Muscle layer of duodenum (tissue), 2 donors: ENCODE measurements at regions not wholly inside any gene's neighbourhood (a gene's known extent, or its start where the extent isn't known, plus 50 kb on each side); places are given as distances from the start of the nearest gene placed in this dataset.
A peak's percentile ranks its signal among the peaks of the same experiment; 100 is the strongest.

ENCODE experiments used
- H3K27ac ChIP-seq: one replicate; pipeline ENCODE4 v1.7.0; 2013; ENCODE audit warnings: mild to moderate bottlenecking, low read length
- H3K27me3 ChIP-seq: one replicate; pipeline ENCODE4 v1.7.0; 2013; ENCODE audit warnings: low read depth, mild to moderate bottlenecking, control low read depth, low read length
- H3K36me3 ChIP-seq, 2 donors: one replicate each; pipeline ENCODE4 v1.7.0; 2013; ENCODE audit warnings: low read length in 2 of 2, control low read depth in 1 of 2, mild to moderate bottlenecking in 1 of 2; ENCODE audit not compliant: insufficient read depth in 2 of 2, control insufficient read depth in 1 of 2
- H3K4me1 ChIP-seq, 2 donors: one replicate each; pipeline ENCODE4 v1.7.0; 2013; ENCODE audit warnings: low read length in 2 of 2, mild to moderate bottlenecking in 2 of 2, control low read depth in 1 of 2, moderate library complexity in 1 of 2; ENCODE audit not compliant: insufficient read depth in 2 of 2, control insufficient read depth in 1 of 2
- H3K4me3 ChIP-seq, 2 donors: one replicate each; pipeline ENCODE4 v1.7.0; 2013; ENCODE audit warnings: low read length in 2 of 2, low read depth in 1 of 2, mild to moderate bottlenecking in 1 of 2
- H3K9me3 ChIP-seq, 2 donors: one replicate each; pipeline ENCODE4 v1.7.0; 2013; ENCODE audit warnings: low read length in 2 of 2, control low read depth in 1 of 2, mild to moderate bottlenecking in 1 of 2; ENCODE audit not compliant: control insufficient read depth in 1 of 2
- donor health status: healthy.

GRCh38 chr3:159787794-159788205 is 200.8 kb upstream of the IL12A start:
- H3K36me3 ChIP-seq: no peaks in the 10 kb centered on the region
- peaks cover 9 to 40% of the 10 kb centered on the region in 2 donors for H3K4me1 ChIP-seq
- H3K27ac ChIP-seq: peak overlapping the region; percentile 56
- H3K27me3 ChIP-seq: no peaks in the 10 kb centered on the region
- H3K4me3 ChIP-seq: no peak overlapping the region
- H3K9me3 ChIP-seq: no peaks in the 10 kb centered on the region

GRCh38 chr3:159788291-159788690 is 200.3 kb upstream of the IL12A start:
- H3K4me3 ChIP-seq: no peak overlapping the region
- no peaks in the 10 kb centered on the region for H3K9me3 ChIP-seq
- peak overlapping the region; percentile 56 for H3K27ac ChIP-seq
- H3K4me1 ChIP-seq: peaks cover 9 to 37% of the 10 kb centered on the region in 2 donors
- H3K27me3 ChIP-seq: no peaks in the 10 kb centered on the region
- no peaks in the 10 kb centered on the region for H3K36me3 ChIP-seq

DNA sequence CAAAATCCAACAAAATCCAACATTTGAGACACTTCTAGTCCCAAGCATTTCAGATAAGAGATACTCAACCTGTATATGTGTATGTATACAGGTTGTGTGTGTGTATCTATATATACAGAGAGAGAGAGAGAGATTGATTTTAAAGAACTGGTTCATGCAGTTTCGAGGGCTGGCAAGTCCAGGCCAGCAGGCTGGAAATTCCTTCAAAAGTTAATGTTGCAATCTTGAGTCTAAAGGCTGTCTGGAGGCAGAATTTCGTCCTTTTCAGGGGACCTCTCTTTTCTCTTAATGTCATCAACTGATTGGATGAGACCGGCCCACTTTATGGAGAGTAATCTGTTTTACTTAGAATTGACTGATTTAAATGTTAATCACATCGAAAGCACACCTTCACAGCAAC is 199.6 kb upstream of the IL12A start:
- H3K9me3 ChIP-seq: no peaks in the 10 kb centered on the region
- H3K36me3 ChIP-seq: no peaks in the 10 kb centered on the region
- no peaks in the 10 kb centered on the region for H3K27me3 ChIP-seq
- peaks cover 9 to 29% of the 10 kb centered on the region in 2 donors for H3K4me1 ChIP-seq
- H3K4me3 ChIP-seq: no peak overlapping the region
- H3K27ac ChIP-seq: peak overlapping the region; percentile 3

- H3K27me3 ChIP-seq: no peaks in the 10 kb centered on the region
- no peak overlapping the region for H3K27ac ChIP-seq
- H3K4me1 ChIP-seq: peaks cover 9 to 29% of the 10 kb centered on the region in 2 donors
- no peaks in the 10 kb centered on the region for H3K36me3 ChIP-seq
- H3K4me3 ChIP-seq: no peak overlapping the region
- no peaks in the 10 kb centered on the region for H3K9me3 ChIP-seq
Measured at GRCh38 chr3:159789742-159790635, 198.6 kb upstream of the IL12A start.

GRCh38 chr3:159791336-159791735 is 197.3 kb upstream of the IL12A start:
- Histone ChIP-seq H3K27me3 (no peaks in the 10 kb centered on the region), H3K4me1 (peaks cover 9 to 25% of the 10 kb centered on the region in 2 donors), H3K9me3 (no peaks in the 10 kb centered on the region)

DNA sequence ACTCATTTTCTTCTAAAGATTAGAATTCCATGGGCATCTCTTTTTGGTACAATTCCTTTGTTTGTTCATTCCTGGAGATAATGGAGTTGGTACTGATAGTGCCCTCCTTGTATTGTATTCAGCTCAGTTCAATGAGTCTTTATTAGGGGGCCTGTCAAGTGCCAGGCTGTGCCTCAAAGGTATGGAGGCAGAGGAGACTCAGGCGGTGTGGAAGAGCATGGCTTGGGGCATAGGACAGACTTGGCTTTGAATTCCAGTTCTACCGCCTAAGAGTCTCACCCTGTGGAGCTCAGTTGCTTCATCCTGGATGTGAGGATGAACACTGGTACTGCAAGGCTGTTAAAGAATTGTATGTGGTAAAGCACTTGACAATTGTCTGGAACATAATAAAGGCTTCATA is 196.6 kb upstream of the IL12A start:
- H3K4me3 ChIP-seq: no peak overlapping the region
- peak overlapping the region; percentile 13 for H3K27ac ChIP-seq
- peaks cover 9 to 25% of the 10 kb centered on the region in 2 donors for H3K4me1 ChIP-seq
- no peaks in the 10 kb centered on the region for H3K9me3 ChIP-seq
- peaks cover 0 to 4% of the 10 kb centered on the region in 2 donors for H3K36me3 ChIP-seq
- H3K27me3 ChIP-seq: no peaks in the 10 kb centered on the region

More at GRCh38 chr3:159791336-159791735, 197.3 kb upstream of the IL12A start:
- Histone ChIP-seq H3K4me3 (no peak overlapping the region), H3K27ac (no peak overlapping the region), H3K36me3 (peaks cover 0 to under 1% of the 10 kb centered on the region in 2 donors)

DNA sequence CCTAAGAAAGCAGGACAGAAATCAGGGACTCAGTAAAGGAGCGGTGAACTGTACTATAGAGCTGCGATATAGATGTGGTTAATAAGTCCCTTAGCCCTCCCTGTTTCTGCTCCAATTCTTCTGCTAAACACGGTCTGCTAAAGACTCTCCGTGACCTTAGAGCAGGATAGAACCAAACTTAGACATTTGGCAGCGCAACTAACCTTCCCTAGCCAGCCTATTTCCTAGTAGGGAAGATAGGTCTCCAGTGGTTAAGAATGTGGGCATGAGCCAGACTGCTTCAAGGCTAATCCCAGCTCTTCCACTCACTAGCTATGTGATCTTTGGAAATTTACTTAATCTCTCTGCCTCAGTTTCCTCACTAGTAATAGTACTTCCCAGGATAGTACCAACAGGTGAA is 193.6 kb upstream of the IL12A start:
- peaks cover 0 to 18% of the 10 kb centered on the region in 2 donors for H3K4me1 ChIP-seq

DNA sequence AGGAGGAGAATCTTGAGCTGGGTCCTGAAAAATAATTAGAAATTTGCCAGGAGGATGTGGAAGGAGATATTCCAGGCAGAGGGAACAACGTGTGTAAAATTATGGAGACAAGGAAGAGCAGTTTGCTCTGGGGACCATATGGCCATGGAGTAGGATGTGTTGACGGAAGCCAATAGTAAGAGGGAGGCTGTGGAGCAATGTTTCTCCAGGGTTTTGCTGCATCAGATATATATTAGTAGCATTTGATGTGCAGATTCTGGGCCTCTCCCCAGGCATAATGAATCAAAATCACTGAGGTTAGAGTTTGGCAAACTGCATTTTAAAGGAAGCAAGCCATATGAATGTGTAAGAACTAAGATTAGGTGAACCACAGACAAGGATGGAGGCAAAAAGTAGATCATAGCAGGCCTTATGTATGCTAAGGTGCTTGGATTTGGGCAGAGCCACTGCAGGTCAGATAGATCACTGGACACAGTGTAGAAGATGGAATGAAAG is 192.9 kb upstream of the IL12A start:
- H3K27ac ChIP-seq: peak overlapping the region; percentile 66
- no peaks in the 10 kb centered on the region for H3K27me3 ChIP-seq
- peak overlapping the region in 1 of 2 donors; percentile 3 for H3K4me3 ChIP-seq
- peaks cover 0 to 7% of the 10 kb centered on the region in 2 donors for H3K36me3 ChIP-seq
- peaks cover 0 to 14% of the 10 kb centered on the region in 2 donors for H3K4me1 ChIP-seq
- no peaks in the 10 kb centered on the region for H3K9me3 ChIP-seq

More for the DNA sequence above, 193.6 kb upstream of the IL12A start:
- H3K4me3 ChIP-seq: no peak overlapping the region
- H3K27ac ChIP-seq: peak overlapping the region; percentile 66
- no peaks in the 10 kb centered on the region for H3K27me3 ChIP-seq
- peaks cover 0 to 7% of the 10 kb centered on the region in 2 donors for H3K36me3 ChIP-seq
- H3K9me3 ChIP-seq: no peaks in the 10 kb centered on the region

DNA sequence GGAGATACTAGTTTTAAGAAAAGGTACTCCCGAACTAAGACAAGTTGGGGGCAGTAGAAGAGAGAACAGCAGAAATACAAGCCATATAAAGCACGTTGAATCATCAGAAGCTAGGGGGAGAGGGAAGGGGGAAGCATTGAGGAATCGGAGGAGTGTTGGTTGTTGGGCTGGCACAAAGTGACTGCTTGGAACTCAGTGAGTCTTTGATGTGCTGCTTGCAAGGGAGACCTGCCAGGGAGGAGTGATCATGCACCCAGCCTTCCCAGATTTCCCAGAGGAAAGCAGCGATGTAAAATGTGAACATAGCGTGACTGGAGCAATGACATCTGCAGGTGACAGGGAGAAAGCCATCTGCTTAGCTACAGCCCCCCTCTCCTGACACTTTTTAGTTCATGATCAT is 192.4 kb upstream of the IL12A start:
- H3K4me1 ChIP-seq: peaks cover 0 to 9% of the 10 kb centered on the region in 2 donors

DNA sequence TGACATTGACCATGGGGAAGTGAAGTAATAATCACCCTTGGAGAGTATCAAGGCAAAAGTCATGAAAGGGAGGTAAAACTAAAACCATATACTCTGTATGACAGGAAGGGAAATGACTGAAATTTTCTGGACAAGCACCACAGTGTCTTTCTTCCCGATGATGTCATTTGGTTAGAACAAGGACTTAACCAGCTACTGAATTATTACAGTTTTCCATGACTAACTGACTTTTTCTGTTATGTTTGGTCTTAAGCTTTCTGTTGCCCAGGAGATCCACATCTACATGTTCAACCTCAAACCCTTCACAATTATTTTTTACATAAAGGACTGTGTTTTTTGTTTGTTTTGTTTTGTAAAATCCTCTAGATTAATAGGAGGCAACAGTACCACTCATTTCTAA is 191.9 kb upstream of the IL12A start:
- Histone ChIP-seq H3K4me1 (peaks cover 0 to 7% of the 10 kb centered on the region in 2 donors), H3K4me3 (peak overlapping the region in 1 of 2 donors; percentile 3), H3K27ac (peak overlapping the region; percentile 66), H3K36me3 (peaks cover 0 to 7% of the 10 kb centered on the region in 2 donors), H3K9me3 (no peaks in the 10 kb centered on the region), H3K27me3 (no peaks in the 10 kb centered on the region)

More for the DNA sequence above, 192.4 kb upstream of the IL12A start:
- Histone ChIP-seq H3K27ac (peak overlapping the region; percentile 66), H3K9me3 (no peaks in the 10 kb centered on the region), H3K4me3 (peak overlapping the region in 1 of 2 donors; percentile 3), H3K27me3 (no peaks in the 10 kb centered on the region), H3K36me3 (peaks cover 0 to 7% of the 10 kb centered on the region in 2 donors)

DNA sequence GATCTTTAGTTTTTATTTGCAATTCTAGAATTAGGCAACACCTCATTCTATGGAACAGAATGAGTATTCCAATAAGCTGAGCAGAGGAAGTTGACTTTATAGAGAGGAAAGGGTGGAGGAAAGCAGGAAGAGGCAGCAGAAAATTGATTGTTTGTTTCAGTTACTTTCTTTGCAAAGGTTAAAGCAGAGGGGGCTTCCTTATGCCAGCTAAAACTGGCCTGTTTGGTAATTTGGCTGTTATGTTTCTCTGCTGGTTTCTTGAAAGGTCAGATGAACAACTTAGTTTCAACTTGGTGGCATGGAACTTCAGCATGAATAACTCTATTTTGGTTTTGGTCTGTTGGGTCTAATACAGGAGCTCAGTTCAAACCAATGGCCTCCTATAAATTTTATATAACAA is 190.9 kb upstream of the IL12A start:
- Histone ChIP-seq H3K27ac (peak overlapping the region; percentile 66), H3K36me3 (peaks cover 0 to 7% of the 10 kb centered on the region in 2 donors), H3K4me1 (peaks cover 0 to 7% of the 10 kb centered on the region in 2 donors), H3K27me3 (no peaks in the 10 kb centered on the region), H3K9me3 (no peaks in the 10 kb centered on the region), H3K4me3 (no peak overlapping the region)
